Renal cortical epithelial cell (primary cell): ENCODE measurements at regions not wholly inside any gene's neighbourhood (a gene's known extent, or its start where the extent isn't known, plus 50 kb on each side); places are given as distances from the start of the nearest gene placed in this dataset.
A peak's percentile ranks its signal among the peaks of the same experiment; 100 is the strongest.

ENCODE experiments used
- DNase-seq: peaks from one replicate; pipeline ENCODE4 v3.0.0-alpha.2; 2011; ENCODE audit warnings: low read depth

DNA sequence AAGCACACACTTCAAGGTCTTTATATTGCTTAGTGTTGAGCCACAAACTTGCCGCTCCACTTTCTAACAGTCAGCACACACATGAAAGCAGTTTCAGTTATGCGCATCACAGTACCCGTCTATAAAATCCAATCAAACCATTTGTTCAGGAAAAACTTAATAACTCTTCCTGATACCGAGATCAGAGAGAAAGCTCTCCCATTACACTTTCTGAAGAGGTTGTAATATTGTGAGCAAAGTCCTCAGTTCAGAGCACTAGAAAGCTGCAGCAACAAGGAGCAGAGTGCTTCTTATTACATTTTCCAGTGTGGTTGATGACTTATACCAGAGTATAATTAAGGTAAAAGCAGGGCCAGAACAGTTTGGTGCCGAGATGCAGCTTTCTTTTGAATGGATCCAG lies 102.8 kb upstream of the F3 start:
- DNase-seq = no peak

DNA sequence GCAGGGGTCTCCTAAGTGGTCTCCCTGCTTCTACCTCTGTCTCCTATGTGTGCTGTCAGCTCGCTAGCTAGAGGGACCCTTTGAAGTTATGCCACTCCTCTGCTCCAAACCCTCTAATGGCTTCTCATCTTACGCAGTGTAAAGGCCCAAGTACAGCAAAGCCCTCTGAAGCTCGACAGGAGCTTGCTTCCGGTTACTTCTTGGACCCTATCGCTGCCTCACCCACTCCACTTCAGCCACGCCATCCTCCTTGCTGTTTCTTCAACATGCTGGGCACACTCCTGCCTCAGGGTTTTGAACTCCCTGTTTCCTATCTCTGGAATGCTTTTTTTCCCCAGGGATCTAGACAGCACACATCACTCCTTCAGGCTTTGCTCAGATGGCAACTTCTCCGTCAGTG lies 102.3 kb upstream of the F3 start:
- no peak for DNase-seq

DNA sequence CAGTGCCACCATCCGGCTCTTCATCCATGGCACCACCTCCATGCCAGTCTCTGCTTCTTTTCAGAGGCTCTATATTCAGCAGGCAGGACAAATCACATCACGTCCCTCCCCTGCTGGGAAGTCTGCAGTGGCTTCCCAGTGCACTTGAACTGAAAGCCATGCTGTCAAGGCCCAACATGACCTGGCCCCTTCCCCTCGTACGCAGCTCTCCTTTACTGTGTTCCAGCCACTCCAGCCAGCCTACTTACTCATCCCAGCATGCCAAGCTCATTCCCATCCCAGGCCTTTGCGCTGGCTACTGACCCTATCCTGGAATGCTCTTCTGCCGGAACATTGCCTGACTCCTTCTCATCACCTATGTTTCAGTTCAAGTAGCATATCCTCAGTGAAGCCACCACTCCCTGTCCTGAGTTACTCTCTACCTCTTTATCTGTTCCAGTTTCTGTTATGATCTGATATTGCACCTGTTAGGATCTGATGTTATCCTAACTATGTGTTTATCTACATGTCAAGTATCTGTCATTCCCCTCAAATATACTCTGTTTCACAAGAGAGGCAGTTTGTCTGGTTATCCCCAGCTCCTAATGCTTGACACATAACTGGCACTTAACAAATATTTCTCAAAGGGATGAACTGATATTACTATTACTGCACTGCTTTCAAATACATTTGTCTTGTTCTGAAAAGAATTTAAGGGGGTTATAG lies 101.2 kb upstream of the F3 start:
- no peak for DNase-seq

DNA sequence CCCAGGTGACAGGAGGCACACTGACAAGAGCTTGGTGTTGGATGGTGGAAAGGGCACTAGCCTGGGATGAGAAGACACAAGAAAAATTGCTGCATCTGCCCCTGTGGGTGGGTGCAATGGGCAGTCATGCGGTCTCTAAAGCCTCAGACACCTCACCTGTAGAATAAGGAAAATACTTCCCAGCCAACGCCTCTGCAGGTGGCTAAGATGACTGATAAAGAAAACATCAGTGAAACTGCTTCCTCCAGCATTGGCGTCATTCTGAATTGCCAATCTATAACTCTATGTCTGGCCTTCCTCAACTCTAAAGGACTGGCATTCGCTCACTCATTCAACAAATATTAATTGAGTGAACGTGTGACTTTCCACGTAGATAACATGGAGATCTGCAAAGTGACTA lies 100.4 kb upstream of the F3 start:
- DNase-seq = peak; percentile 66

DNA sequence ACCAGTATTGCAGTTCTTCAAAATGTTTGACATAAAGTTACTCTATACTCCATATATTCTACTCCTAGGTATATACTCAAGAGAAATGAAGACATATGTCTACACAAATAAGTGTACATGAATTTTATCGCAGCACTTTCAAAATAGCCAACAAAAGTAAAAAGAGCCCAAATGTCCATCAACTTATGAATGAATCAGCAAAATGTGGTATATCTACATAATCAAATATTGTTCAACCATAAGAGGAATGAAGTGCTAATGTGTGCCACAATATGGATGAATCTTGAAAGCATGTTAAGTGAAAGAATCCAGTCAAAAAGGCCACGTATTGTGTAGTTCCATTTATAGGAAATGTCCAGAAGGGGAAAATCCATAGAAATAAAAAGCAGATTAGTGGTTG lies 98.6 kb upstream of the F3 start:
- DNase-seq = no peak

DNA sequence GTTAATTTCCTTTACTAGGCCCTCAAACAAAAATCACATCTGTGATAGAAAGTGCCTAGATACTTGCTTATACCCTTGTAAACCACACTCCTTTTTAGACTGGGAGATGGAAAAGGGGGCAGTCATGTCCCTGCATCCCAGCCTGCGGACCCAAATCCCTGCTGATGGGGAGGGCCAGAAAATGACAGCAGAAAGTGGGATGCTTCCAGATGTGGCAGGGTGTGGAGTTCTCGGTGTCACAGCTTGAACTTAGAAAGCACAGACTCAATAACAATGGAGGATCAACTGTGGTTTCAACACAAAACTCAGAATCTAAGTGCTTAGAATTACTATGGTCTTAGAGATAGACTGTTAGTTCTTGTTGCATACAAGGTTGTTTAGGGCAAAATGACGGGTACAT lies 95.6 kb upstream of the F3 start:
- no peak for DNase-seq

DNA sequence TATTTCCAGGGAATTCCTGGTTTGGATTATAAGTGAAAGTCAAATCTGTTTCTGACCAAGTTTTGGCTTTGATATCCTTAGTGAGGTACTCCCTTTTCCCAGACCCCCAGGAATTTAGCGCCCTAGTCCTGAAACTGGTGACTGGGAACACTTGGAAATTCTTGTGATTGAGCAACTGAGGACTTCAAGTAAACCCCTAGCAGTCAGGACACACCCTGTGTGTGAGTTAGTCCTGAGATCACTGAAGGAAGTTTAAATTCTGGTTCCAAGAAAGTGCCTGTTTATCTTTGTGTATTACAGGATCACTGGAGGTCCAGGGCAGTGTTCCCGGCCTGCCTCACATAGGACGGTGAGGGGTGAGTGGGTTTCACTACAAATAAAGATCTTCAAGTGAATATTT lies 95.1 kb upstream of the F3 start:
- peak; percentile 69 for DNase-seq

DNA sequence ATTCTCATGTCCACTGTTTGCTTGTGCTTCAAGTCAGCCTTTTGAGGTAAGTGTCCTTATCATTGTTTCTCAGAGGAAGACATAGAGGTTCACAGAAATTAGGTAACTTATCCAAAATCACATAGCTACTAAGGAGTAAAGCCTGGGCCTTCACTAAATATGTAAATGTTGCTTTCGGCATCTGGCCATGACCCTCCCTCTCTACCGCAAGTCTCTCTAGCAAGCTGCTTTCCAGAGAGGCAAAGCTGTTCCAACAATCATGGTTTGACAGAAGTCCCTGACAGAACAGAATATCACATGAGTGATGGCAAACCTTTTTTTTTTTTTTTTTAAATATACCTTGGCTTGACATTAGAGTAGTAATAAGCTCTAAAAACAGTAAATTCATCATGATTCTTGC lies 94.5 kb upstream of the F3 start:
- no peak for DNase-seq

DNA sequence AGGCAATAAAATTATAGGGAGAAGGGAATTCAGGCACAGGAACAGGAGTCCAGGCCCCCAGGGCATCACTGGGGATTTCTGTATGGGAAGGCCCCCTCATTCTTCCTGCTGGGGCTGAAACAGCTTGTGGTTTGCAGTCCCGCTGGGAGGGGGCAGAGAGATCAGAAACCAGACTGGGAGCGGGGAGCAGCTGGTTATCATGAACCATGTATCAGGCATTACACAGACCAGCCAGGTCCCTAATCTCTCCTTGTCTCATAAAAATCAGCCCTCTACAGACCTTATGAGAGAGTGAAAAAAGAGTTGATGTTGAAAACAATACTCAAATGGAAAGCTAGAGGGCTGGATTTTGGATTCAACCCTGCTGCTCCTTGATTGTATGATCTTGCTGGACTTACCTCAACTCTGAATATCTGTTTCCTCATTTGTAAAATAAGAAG lies 93.4 kb upstream of the F3 start:
- no peak for DNase-seq

DNA sequence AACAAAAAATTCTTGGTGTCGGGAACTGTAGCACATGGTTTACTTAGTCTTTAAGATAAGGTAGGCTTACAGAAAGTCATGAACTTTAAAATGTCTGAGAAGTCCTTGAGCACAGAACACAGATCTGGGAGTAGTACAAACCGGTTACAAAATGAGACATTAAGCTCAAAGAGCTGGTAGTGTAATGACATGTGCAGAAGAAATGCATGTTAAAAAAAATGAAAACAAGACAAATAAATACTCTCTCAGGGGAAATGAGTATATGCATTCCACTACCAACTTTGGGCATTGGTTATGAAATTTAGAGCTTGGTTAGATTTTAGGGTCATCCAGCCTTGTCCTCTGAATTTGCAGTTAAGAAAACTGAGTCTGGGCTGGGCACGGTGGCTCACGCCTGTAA lies 91.5 kb upstream of the F3 start:
- no peak for DNase-seq

DNA sequence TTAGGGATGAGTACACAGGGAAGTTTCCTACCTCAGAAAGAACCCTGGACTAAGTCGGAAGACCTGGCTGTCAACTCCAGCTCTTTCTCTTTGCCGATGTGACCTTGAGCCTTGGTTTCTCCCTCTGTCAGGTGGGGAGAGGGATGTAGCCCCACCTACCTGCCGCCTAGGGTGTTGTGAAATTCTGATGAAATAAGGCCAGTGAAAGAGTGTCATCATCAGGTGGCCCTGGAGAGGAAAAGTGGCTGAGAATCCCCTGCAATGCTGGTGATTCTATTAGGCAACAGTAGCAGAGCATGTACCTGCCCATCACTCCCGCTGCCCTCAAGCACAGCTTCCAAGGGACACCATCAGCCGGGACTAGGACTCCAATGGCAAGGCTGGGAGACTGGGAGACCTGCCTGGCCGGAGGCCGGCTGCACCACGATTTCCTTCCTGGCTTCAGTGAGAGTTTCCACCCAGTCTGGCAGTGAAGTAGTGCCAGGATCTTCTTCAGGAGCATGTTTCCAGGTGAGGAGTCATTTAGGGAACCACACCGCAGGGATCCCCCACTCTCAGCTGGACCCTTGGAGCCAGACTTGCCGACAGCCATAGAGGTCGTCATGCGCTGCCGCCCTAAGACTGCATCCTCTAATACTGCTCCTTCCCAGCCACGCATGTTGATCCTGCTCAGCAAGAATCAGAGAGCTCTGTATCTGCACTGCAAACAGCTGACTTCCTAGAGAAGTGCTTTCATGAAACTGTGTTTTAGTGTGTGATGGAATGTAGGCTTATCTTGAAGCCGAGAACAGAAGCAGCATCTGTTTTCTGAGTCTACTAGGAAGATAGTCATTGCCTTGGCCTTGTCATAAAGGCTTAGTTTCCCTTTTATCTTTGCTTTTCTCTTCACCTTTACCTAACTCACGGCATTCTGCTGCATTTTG lies 88.0 kb upstream of the F3 start:
- no peak for DNase-seq

DNA sequence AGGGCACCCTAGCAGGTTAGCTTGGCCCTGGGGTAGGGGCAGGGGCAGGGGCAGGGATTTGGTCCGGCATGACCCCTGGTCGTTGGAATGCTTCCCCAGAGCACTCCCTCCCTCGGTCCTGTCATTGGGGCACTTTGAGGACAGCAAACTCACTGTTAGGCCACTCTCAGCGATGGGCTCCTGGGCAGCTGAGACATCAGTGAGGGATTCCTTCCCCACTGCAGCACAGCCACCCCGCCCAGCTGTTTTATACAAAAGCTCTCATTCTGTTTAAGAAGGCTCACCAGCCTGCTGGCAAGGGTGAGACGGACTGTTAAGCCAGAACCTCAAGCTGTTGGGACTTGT lies 86.9 kb upstream of the F3 start:
- no peak for DNase-seq

DNA sequence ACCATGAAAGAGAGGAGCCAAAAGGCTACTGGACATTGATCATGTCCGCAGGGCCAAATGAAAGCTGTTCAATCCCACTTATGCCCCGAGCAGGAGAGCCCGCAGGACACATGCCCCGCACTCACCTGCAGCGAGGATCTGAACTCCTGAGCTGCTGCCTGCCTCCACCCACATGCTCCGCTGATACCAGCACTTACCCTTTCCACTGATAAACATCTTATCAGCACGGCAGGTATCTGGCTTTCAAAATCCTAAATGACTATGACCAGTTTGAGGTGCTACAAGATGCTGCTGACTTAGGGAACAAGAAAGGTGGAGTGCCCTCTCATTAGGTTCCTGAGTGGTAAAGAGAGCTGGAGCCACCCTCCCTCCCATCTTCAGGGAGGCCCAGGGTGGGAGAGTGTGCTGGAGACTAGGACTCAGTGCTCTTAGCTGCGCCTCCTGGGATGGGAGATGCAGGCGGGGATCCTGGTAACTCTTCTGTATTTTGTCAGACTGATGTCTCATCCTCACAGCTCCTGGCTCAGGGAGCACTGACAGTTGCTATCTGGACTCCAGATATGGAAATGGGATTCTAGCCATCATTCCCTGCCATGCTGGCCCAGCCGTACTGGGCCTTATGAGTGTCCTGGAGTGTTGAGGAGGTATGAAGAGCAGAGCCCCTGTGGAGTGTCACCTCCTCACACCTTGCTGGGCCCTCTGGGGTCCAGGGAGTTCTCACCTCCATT lies 86.4 kb upstream of the F3 start:
- DNase-seq = no peak

DNA sequence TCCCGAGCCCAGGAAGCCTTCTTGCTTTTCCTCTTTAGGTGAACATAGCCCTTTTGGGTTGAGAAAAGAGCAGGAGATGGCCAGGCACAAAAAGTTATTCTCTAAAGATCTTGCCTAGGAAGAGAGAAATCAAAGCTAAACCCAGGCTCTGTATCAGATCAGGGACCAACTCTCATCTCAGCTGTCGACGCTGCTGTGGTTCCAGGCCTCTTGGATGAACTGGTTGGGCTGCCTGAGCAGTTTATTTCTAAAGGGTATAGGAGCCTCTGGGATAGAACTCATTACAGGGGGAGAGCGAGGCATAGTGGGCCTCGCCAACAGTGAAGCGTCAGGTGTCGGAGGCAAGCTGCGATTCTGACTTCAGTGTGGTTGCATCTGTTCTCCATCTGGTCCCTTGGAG lies 82.6 kb upstream of the F3 start:
- no peak for DNase-seq

DNA sequence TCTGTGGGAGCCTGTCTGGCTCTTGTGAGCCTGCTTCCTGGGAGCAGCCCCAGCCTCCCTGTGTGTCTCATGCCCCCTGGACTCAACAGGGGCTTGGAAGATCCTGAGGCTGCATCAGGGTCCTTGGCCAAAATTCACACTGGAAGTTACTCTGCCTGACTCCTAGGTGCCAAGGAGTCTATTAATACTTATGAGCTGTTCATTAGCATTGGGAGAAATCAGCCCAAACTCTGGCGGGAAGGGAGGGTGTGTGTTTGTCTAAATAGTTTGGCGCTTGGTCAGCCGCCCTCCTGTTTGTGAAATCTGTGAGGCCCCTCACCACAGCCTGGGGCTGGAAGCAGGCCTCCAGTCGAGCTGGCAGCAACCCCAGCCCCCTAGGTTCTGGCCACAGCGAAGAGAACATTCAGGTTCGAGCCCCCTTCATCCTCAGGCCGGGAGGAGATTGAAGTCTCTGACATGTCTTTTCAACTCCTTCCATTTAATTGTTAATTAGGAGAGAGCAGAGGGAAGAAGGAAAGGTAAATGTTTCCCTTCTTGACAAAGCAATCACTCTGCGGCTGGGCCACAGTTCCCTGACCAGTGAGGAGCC lies 82.1 kb upstream of the F3 start:
- DNase-seq = peak; percentile 81

DNA sequence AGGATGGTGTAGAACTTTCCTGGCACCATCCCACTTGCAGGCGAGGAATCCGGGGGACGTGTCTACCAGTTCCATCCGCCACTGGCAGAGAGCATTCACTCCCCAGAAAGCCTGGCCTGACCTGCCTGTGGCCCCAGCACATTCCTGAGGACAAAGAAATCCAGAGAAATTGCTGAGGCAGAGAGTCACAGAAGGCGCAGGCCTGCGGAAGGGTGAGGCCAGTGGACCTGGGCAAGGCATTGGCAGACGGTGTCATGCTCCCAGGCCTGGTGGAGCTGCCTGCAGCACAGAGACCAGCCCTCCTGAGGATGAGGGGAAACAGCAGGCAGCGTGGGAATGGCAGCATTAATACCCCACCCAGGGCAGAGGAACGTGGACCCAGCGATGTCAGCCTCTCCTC lies 81.2 kb upstream of the F3 start:
- DNase-seq = peak; percentile 93

DNA sequence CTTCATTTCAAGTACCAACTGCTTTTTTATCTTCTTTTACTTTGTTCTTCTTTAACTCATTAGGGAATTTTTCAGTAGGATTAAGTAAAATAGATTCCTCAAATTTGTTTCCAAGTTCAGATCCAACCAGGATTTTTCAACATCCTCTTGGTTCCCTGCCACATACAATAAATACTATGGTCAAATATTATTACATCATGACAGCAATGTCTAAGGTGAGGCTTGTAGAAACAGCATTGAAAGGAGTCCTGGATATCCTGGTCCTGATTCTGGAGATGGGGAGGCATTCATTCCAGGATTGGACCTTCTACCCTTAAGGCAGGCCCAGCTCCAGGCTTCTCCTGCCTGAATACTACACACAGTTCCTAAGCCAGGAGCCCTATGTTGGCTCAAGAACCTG lies 80.2 kb upstream of the F3 start:
- no peak for DNase-seq

DNA sequence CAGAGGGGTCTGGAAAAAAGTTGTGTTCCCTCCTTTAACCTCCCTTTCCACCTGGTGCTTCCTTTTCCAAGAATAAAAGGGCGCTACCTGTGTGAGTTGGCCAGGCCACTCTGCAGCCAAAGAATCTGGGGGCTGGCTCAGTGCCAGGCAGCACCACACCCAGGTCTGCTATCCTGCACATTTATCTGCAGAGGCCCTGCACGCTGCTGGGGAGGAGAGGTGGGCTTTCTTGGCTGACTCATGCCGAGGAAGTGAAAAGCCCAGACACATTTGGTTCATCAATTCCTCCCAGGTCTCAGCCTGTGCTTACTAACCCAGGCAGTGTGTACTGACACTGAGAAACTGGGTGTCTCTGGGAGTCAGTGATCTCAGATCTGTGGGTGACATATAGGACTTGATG lies 79.8 kb upstream of the F3 start:
- DNase-seq = peak; percentile 77

DNA sequence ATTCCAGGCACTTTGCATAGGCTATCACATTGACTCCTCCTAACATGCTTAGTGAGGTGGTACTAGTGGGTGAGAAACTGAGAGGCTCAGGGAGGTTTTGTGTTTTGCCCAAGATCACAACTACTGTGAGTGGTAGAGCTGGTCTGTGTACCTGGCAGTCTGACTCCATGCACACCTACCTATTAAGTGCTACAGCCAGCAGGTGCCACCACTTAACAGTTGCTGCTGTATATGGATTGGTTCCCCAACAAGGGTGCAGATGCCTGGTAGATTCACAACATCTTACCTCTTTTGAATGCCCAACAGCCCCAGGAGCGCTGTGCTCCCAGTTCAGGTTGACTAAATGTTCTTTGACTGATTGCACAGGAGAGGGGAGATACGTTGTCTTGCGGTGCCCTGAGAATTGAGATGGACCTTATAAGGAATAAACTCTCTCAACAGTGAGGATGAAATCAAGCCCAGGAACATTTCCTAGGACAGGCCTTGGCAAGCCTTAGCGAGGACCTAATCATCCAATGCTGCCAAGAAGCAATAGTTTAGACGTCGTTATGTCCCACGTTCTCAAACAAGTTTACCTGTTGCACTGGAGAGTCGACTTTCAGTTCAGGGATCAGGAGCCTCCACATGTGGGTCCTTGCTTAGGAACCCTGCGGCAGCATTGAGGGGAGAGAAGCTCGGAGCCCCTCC lies 78.9 kb upstream of the F3 start:
- no peak for DNase-seq

DNA sequence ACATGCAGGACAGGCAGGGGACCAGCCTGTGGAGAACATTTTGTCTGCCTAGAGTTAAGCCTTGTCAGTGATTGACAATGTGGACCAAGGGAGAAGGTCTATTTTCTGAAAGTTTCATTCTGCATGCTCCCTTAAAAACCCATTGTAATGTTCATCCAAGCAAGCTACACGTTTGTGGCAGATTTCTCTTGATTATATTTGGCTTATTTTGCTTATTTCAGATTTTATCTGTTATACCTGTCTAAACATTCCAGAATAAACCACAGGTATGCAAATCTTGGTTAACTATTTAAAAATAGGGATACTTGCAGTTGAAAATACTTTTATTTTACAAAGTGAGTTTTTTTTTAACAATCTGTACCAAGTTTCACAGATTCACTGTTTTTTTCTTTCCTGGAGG lies 78.2 kb upstream of the F3 start:
- DNase-seq = peak; percentile 34

DNA sequence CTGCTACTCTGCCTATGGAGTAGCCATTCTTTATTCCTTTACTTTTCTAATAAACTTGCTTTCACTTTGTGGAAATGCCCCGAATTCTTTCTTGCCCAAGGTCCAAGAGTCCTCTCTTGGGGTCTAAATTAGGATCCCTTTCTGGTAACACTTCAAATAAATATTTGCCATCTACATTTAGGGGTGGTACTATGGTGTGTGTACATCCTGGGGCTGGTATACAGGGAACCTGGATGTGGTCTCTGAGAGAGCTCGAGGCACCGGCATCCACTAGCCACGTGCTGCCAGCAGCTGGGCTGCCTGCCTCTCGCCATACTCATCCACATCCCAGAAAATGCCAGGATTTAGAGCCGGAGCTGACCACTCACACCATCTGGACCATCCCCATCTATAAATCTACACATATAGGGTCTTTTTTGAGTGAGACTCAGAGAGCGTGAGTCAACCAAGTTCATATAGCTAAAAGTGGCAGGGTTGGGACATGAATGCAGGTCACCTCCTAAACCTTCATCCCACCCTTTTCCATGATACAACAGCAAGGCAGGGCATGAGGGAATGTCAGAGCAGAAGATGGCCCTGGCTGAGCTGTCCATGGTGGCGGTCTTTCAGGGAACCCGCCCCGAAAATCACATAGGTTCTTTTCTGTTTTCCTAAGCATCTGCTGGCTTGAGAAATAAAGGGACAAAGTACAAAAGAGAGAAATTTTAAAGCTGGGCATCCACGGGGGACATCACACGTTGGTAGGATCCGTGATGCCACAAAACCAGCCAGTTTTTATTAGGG lies 76.6 kb upstream of the F3 start:
- no peak for DNase-seq
